ENCODE measurements at regions not wholly inside any gene's neighbourhood (a gene's known extent, or its start where the extent isn't known, plus 50 kb on each side); places are given as distances from the start of the nearest gene placed in this dataset.
A peak's percentile ranks its signal among the peaks of the same experiment; 100 is the strongest.
"Not testable (repeated sequence)": the region's sequence is repeated elsewhere in the genome, so short reads cannot be mapped to it uniquely, and the experiment has no call there.

DNA sequence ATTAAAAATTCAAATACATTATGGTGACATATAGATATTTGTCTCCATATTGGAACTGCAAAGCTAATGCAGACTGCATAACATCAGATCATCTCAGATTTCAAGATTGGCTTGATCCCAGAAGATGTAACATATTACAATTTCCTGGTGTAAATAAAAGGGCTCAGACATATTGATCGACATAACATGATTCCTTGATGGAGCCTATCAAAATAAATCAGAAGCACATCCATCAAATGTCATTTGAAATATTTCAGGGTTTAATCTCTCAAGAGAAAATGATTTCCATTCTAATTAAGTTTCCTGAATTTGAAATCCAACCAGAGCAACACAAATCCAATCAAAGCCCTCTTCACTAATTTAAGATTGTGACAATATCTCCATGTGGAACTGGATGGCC, 75.1 kb upstream of the UNC13C start:
- no peaks in the 10 kb centered on the region for H3K27me3 ChIP-seq
- no peak for DNase-seq
- no peaks in the 10 kb centered on the region for H3K36me3 ChIP-seq
- no peak for TF ChIP-seq CTCF (IDR thresholded peaks at IDR 0.05; ENCODE audit: low read depth, low read length)
- H3K4me1 ChIP-seq = no peaks in the 10 kb centered on the region
- H3K9me3 ChIP-seq = no peaks in the 10 kb centered on the region
- H3K4me3 ChIP-seq (ENCODE audit: low read depth, low read length) = no peak overlapping the region

GRCh38 chr15:53893468-53893867, 84.8 kb upstream of the UNC13C start:
- H3K36me3 ChIP-seq; H3K9me3 ChIP-seq; DNase-seq; H3K4me1 ChIP-seq; H3K27me3 ChIP-seq; H3K4me3 ChIP-seq (ENCODE audit: low read depth, low read length): not testable (repeated sequence)

GRCh38 chr15:53891862-53892261, 86.4 kb upstream of the UNC13C start:
- not testable (repeated sequence) for H3K9me3 ChIP-seq; H3K27me3 ChIP-seq; DNase-seq; H3K4me3 ChIP-seq (ENCODE audit: low read depth, low read length); H3K4me1 ChIP-seq; H3K36me3 ChIP-seq
- TF ChIP-seq CTCF (IDR thresholded peaks at IDR 0.05; ENCODE audit: low read depth, low read length) = peak; percentile 40

GRCh38 chr15:53884441-53884840, 93.8 kb upstream of the UNC13C start:
- Histone ChIP-seq H3K4me1 (peaks cover 4% of the 10 kb centered on the region), H3K36me3 (no peaks in the 10 kb centered on the region), H3K4me3 (ENCODE audit: low read depth, low read length) (no peak overlapping the region), H3K27me3 (no peaks in the 10 kb centered on the region), H3K9me3 (no peaks in the 10 kb centered on the region)
- no peak for DNase-seq
- TF ChIP-seq CTCF (IDR thresholded peaks at IDR 0.05; ENCODE audit: low read depth, low read length) = no peak

DNA sequence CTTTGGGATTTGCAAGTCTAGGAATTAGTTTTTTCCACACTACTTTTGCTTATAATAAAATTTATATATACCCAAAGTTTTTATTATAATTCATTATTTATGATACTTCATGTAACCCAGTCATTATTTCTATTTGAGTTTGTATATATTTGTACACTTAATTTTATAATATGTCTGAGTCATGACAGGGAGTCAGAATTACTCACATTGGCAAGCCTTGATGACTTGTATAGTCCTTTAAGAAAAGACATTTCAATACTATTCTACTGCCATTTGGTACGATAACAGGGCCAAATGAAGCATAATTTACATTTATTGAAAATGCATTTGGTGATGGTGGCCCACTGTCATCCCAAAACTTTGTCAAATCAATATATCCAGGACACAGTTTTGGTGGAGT, 95.9 kb upstream of the UNC13C start:
- no peaks in the 10 kb centered on the region for H3K27me3 ChIP-seq
- H3K4me1 ChIP-seq = peaks cover 4% of the 10 kb centered on the region
- H3K36me3 ChIP-seq = no peaks in the 10 kb centered on the region
- no peak for TF ChIP-seq CTCF (IDR thresholded peaks at IDR 0.05; ENCODE audit: low read depth, low read length)
- DNase-seq = no peak
- H3K9me3 ChIP-seq = no peaks in the 10 kb centered on the region
- H3K4me3 ChIP-seq (ENCODE audit: low read depth, low read length) = no peak overlapping the region

GRCh38 chr15:53880357-53880756, 97.9 kb upstream of the UNC13C start:
- TF ChIP-seq CTCF (IDR thresholded peaks at IDR 0.05; ENCODE audit: low read depth, low read length) = no peak
- no peaks in the 10 kb centered on the region for H3K36me3 ChIP-seq
- no peaks in the 10 kb centered on the region for H3K27me3 ChIP-seq
- H3K4me1 ChIP-seq = peaks cover 4% of the 10 kb centered on the region
- H3K4me3 ChIP-seq (ENCODE audit: low read depth, low read length) = peak overlapping the region; percentile 42
- peak; percentile 45 for DNase-seq
- H3K9me3 ChIP-seq = no peaks in the 10 kb centered on the region

- Histone ChIP-seq H3K9me3 (no peaks in the 10 kb centered on the region), H3K36me3 (no peaks in the 10 kb centered on the region), H3K27me3 (no peaks in the 10 kb centered on the region), H3K4me3 (ENCODE audit: low read depth, low read length) (no peak overlapping the region), H3K4me1 (peaks cover 11% of the 10 kb centered on the region)
- DNase-seq = no peak
- TF ChIP-seq CTCF (IDR thresholded peaks at IDR 0.05; ENCODE audit: low read depth, low read length) = no peak
Measured at GRCh38 chr15:53875711-53876110, 102.5 kb upstream of the UNC13C start.
